HG03571 (cell line): ENCODE measurements at regions not wholly inside any gene's neighbourhood (a gene's known extent, or its start where the extent isn't known, plus 50 kb on each side); places are given as distances from the start of the nearest gene placed in this dataset.
"Not testable (repeated sequence)": the region's sequence is repeated elsewhere in the genome, so short reads cannot be mapped to it uniquely, and the experiment has no call there.

Experiments
- ATAC-seq: cut with Tn5 transposase; IDR thresholded peaks from one replicate; pipeline ENCODE4 v1.9.1; 2021; ENCODE audit not compliant: unreplicated experiment

DNA sequence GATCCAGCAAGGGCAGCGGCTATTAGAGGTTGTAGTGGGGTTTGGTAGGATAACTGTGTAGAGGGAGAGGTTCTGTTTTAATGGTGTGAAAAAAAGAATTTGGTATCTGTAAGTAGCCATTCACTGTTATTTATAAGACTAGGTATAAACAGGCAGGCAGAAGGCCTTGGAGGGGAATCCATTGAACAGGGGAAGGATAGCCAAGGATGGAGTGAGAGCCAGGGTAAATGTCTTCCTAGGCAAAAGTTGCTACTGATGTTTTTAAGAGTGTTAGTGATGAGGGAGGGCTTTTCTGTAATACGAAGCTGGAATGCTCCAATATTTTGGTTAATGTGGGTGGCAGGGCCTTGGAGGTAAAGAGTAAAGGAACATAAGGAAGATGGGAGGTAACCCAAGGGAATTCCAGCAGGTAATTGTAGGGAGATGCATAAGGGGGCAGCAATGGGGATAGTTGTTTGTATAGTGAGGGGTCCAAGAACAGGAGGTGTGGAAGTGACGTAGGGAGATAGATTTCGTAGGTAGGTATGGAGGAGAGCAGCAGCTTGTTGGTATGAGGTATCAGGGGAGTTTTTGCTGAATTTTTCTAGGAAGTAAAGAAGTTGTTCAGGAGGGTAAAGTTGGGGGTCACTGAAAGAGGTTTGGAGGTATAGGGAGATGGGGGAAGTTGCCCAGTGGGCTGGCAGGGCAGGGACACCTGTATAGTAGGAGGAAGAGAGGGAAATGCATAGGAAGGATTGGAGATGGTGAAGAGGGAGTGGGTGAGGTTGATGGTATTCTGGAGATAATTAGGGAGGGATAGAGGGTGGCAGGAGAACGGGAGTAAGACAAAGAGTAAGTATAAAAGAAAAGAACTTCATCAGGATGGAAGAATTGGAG lies 752.4 kb upstream of the ADGRB3 start:
- ATAC-seq: no peak

DNA sequence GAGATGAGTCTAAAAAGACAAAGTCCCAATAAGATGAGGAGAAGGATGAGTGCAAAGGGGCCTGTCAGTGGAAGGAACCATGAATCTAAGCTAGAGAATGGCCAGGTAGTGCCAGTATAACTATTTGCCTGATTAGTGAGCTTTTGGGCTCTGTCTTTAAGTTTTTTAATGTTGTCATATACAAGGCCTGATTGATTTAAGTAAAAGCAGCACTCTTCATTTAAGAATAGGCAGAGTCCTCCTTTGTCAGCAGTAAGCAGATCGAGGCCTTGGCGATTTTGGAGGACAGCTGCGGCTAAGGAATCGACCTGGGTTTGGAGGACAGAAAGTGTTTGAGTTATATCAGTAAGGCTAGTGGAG lies 753.4 kb upstream of the ADGRB3 start:
- no peak for ATAC-seq

DNA sequence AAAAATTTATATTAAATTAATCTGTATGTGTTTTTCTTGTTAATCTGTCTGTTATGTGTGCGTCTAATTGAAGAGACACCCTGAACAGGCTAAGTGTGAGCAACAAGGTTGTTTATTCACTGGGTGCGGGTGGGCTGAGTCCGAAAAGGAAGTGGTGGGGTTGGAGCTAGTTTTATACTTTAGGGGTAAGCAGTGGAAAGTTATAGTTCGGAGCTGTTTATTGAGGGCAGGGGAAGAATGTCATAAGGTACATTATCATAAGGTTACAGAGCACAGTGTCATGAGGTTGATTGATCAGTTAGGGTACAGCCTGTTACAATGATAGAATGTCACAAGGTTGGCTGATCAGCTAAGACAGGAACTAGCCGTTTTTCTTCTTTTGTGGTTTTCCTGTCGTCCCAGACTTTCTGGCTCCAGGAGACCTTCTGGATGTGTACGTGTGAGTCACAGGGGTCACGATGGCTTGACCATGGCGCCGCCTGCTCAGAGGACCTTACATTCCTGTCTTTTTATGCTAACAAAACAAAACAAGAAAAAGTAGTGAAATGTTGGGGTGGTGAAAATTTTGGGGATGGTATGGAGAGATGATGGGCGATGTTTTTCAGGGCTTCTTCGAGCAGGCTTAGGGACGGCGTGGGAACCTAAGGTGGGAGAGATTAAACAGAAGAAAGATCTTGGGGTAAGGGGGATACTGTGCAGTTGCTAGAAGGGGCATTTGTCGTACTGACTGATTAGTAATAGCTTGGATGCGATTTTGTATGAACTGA lies 754.0 kb upstream of the ADGRB3 start:
- no peak for ATAC-seq

DNA sequence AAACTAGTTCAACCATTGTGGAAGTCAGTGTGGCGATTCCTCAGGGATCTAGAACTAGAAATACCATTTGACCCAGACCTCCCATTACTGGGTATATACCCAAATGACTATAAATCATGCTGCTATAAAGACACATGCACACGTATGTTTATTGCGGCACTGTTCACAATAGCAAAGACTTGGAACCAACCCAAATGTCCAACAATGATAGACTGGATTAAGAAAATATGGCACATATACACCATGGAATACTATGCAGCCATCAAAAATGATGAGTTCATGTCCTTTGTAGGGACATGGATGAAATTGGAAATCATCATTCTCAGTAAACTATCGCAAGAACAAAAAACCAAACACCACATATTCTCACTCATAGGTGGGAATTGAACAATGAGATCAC lies 754.7 kb upstream of the ADGRB3 start:
- not testable (repeated sequence) for ATAC-seq

DNA sequence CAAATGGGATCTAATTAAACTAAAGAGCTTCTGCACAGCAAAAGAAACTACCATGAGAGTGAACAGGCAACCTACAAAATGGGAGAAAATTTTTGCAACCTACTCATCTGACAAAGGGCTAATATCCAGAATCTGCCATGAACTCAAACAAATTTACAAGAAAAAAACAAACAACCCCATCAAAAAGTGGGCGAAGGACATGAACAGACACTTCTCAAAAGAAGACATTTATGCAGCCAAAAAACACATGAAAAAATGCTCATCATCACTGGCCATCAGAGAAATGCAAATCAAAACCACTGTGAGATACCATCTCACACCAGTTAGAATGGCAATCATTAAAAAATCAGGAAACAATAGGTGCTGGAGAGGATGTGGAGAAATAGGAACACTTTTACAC lies 755.2 kb upstream of the ADGRB3 start:
- not testable (repeated sequence) for ATAC-seq

DNA sequence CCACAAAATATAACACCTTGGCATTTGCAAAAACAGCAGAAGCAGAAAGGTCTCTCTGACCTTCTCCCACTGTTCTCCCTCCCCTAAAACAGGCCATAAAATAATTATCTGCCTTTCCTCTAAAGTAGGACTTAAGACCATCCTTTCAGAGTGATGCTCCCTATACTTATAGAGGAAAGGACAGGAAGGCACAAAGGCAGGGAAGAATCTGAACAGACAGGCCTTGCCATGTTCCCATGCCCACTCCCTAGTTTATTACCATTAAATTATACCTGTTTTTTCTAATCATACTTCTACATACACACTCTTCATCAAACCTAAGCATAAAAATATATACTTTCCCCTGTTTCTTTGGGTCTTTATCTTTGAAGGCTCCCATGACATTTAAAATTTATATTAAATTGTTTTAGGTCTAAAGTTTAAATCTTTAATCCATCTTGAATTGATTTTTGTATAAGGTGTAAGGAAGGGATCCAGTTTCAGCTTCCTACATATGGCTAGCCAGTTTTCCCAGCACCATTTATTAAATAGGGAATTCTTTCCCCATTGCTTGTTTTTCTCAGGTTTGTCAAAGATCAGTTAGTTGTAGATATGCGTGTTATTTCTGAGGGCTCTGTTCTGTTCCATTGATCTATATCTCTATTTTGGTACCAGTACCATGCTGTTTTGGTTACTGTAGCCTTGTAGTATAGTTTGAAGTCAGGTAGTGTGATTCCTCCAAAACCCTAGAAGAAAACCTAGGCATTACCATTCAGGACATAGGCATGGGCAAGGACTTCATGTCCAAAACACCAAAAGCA lies 755.8 kb upstream of the ADGRB3 start:
- ATAC-seq: not testable (repeated sequence)

DNA sequence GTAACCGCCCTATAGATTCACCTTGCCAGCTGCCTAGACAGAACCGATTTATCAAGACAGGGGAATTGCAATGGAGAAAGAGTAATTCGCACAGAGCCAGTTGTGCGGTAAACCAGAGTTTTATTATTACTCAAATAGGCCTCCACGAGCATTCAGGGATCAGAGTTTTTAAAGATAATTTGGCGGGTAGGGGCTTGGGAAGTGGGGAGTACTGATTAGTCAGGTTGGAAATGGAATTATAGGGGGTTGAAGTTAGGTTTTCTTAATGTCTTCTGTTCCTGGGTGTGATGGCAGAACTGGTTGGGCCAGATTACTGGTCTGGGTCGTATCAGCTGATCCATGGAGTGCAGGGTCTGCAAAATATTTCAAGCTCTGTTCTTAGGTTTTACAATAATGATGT lies 756.9 kb upstream of the ADGRB3 start:
- ATAC-seq: not testable (repeated sequence)

DNA sequence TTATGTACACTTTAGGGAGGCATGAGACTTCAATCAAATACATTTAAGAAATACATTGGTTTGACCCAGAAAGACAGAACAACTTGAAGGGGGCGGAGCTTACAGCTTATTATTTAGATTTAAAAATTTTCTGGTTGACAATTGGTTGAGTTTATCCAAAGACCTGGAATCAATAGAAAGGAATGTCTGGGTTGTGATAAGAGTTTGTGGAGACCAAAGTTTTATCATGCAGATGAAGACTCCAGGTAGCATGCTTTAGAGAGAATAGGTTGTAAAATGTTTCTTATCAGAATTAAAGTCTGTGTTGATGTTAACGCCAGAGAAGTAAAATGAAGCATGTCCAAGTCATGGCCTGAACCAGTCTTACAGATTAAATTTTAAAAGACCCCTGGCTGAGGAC lies 757.8 kb upstream of the ADGRB3 start:
- ATAC-seq: no peak

DNA sequence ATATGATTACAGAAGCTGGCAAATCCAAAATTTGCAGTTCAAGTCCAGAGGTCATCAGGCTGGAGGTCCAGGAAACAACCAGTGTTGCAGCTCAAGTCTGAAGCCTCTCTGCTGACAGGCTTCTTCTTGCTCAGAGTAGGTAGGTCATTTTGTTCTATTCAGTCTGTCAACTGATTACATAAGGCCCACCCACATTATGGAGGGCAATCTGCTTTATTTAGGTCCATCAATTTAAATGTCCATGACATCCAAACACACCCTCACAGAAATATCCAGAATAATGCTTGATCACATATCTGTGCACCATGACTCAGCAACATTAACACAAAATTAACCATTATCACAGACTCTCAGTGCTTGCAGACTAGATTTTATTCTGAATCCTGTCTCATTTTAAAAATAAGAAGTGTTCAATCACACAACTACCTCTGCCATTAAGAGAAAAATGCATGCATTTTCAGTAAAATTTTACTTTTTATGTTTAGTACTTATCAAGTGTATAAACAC lies 759.2 kb upstream of the ADGRB3 start:
- ATAC-seq: no peak

DNA sequence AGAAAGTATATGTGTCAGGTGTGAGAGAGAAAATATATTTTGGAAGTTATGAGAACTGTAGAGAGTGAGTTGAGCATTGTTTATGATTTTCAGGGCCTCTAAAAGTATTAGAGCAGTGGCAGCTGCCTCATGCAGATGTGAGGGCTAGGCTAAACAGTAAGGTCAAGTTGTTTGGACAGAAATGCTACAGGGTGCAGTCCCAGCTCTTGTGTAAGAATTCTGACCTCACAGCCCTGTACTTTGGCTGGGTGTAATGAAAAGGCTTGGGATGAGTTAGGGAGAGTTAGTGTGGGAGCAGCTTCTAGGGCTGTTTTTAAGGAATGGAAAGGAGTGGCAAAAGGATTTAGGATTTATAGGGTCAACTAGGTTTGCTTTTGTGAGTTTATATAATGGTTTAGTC lies 764.8 kb upstream of the ADGRB3 start:
- ATAC-seq: no peak

DNA sequence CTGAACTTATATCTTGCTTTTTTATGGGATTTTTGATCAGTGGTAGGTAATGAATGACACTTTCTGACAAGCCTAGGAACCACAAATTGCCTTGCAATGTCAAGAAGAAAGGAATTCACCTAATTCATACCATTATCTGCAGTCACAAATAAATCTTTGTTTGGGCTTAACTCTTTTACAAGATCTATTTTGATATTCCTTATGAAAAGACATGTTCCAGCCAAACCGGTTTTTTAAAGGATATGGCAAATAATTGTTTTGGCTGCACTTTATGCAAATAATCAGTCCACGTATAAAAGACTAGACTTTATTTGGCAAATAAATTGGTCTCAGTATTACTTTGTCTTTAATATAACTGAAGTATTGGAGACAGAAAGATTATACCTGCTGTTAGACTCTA lies 771.7 kb upstream of the ADGRB3 start:
- no peak for ATAC-seq

DNA sequence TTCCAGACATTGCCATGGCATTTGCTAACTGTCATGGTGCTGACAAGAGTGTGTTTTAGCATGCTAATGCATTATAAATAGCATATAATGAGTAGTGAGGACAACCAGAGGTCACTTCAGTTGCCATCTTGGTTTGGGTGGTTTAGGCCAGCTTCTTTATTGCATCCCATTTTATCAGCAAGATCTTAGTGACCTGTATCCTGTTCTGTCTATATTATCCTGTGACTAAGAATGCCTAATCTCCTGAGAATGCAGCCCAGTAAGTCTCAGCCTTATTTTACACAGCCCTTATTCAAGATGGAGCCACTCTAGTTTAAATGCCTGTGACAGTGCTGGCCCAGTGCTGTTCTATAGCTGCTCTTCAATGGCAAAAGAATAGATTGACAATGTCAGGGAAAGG lies 781.0 kb upstream of the ADGRB3 start:
- ATAC-seq: no peak

DNA sequence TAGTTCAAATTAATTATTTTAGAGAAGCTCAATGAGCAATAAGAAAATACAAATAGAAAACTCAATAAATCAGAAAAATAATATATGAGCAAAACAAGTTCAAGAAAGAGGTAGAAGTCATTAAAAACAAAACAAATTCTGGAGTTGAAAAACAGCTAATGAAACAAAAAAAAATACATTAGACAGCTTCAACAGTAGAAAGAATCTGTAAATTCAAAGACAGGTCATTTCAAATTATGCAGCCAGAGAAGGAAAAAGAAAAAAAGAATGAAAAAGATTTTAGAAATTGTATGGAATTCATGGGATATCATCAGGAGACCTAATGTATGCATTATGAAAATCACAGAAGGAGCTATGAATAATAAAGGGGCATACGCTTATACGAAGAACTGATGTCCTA lies 795.3 kb upstream of the ADGRB3 start:
- ATAC-seq: no peak

DNA sequence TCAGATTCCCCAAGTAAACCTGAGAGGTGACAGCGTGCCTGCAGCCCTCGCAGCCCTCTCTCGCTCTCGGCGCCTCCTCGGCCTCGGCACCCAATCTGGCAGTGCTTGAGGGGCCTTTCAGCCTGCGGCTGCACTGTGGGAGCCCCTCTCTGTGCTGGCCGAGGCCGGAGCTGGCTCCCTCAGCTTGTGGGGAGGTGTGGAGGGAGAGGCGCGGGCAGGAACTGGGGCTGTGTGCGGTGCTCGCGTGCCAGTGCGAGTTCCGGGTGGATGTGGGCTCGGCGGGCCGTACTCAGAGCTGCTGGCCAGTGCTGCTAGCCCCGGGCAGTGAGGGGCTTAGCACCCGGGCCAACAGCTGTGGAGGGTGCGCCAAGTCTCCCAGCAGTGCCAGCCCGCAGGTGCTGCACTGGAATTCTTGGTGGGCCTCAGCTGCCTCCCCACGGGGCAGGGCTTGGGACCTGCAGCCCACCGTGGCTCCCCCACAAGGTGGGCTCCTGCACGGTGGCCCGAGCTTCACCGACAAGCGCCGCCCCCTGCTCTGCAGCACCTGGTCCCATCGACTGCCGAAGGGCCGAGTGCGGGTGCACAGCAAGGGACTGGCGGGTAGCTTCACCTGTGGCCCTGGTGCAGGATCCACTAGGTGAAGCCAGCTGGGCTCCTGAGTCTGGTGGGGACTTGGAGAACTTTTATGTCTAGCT lies 809.7 kb upstream of the ADGRB3 start:
- no peak for ATAC-seq

DNA sequence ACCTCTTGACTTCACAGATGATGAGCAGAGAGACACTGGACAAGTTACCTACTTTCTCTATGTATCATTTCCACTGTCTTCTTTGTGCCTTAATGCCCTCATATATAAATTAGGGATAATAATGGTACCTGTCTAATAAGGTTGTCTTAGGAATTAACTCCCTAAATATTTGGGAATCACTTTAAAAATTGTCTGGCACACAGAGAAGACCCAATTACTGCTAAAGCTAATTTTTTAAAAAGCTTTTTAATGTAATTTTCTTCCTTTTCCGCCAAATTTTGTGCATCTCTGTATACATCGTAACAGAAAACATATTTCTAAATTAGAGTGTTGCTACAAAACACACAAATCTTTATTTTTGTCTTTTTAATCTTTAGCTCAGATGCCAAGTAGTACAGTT lies 816.8 kb upstream of the ADGRB3 start:
- ATAC-seq: no peak

DNA sequence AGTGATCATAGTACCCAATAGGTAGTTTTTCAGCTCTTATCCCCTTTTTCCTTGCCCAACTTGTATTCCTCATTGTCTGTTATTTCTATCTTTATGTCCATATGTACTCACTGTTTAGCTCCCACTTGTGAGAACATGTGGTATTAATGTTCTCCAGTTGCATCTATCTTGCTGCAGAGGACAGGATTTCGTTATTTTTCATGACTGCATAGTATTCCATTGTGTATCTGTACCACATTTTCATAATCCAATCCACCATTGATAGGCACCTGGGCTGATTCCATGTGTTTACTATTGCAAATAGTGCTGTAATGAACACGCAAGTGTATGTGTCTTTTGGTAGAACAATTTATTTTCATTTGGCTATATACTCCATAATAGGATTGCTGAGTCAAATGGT lies 819.5 kb upstream of the ADGRB3 start:
- ATAC-seq: no peak

DNA sequence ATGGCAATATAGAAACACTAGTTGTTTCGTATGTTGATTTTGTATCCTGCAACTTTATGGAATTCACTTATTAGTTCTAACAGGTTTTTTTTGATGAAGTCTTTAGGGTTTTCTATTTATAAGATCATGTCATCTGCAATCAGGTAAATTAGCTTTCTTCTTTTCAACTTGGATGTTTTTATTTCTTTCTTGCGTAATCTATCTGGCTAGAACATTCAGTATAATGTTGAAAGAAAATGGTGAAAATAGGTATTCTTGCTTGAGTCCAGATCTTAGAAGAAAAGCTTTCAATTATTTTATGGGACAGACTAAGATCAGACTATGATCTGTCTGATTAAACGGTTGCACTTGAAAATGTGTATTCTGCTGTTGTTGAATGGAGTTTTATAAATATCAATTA lies 820.8 kb upstream of the ADGRB3 start:
- ATAC-seq: no peak

DNA sequence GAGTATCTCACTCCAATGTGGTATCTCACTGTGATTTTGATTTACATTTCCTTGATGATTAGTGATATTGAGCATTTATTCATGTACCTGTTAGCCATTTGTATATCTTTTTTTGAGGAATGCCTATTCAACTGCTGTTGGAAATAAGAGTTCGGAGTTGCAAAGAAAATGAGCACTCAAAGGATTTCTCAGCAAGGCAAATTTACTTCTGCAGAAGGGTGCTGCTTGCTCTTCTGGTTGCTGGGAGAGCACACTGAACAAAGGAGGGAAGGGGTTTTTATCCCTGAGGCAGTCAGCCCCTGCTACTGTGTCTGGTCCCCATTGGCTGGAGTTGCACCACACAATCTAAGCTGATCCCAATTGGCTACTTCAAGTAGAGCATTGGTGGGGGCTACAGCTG lies 822.4 kb upstream of the ADGRB3 start:
- ATAC-seq: no peak

DNA sequence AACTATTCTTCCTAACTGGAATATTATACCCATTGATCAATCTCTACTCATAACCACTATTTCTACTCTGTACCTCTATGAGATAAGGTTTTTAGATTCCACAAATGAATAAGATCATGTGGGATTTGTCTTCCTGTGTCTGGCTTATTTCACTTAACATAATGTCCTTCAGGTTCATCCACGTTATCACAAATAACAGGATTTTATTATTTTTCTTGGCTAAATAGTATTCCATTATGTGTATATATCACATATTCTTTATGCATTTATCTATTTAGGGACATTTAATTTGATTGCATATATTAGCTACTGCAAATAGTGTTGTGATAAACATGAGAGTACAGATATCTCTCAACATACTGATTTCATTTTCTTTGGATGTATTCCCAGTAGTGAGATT lies 823.0 kb upstream of the ADGRB3 start:
- no peak for ATAC-seq

DNA sequence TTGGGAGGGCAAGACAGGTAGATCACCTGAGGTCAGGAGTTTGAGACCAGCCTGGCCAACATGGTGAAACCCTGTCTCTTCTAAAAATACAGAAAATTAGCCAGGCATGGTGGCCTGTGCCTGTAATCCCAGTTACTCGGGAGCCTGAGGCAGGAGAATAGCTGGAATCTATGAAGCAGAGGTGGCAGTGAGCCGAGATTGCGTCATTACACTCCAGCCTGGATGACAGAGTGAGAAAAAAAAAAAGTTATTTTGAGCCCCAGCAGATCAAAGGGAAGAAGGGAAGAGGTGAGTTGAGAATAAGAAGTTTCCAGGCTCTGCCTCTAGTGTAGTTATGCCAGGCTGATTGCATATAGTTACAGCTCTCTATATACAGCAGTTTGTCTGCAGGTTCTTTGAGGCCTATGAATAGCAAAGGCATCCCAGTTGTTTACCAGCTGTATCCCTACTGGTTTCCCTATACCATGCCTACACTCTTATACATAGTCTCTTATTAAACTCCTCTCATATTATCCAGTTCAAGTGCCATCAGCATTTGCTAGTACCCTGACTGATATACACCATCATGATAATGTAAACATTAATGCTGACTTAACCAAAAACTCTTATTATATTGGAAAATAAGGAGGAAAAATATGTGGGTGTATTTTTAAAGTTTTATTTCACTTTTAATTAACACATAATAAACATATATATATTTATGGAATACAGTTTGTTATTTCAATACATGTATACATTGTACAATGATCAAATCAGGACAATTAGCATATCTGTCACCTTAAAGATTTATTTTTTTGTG lies 823.6 kb upstream of the ADGRB3 start:
- no peak for ATAC-seq
